ENCODE measurements at regions not wholly inside any gene's neighbourhood (a gene's known extent, or its start where the extent isn't known, plus 50 kb on each side); places are given as distances from the start of the nearest gene placed in this dataset.
"Not testable (repeated sequence)": the region's sequence is repeated elsewhere in the genome, so short reads cannot be mapped to it uniquely, and the experiment has no call there.

- DNase-seq, result no peak
Measured at GRCh38 chr19:32063601-32064000, 281.8 kb upstream of the ZNF507 start.

DNA sequence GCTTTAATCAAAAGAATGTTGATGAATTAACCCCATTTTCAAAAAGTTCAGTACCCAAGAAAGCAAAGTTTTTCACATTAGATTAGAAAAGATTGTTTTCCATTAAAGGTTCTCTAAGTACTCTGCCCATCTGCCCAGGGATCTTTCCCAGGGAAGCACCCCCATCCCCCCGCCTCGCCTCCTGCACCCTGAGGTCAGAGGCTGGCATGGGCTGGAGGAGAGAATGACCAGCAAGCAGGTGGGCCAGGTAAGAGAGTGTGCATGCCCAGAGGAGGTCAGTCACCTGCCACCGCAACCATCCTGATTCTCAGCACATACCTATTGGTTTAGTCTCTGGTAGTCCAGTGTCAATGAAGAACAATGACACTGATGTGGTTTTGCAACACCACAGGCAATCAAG, 279.4 kb upstream of the ZNF507 start:
- no peak for DNase-seq

DNA sequence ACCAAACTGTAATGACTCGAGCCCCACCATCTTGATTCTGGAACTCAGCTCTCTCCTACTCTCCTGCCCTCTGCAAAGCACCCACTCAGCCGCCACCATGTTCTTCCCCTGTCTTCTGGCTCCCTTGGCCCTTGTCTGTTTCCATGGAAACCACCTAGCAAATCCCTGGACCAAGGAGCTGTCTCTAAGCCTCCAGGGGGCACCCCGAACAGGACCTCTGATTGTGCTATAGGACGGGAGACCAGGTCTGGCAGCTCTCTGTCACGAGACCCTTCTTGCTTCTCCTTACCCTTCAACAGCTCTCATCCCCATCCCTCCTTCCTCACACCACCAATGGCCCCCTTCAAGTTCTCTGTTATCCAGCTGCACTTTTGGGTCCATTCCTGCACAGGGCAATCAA, 277.7 kb upstream of the ZNF507 start:
- DNase-seq, result no peak

- peak; percentile 5 for DNase-seq
Measured at GRCh38 chr19:32068793-32069192, 276.6 kb upstream of the ZNF507 start.

DNA sequence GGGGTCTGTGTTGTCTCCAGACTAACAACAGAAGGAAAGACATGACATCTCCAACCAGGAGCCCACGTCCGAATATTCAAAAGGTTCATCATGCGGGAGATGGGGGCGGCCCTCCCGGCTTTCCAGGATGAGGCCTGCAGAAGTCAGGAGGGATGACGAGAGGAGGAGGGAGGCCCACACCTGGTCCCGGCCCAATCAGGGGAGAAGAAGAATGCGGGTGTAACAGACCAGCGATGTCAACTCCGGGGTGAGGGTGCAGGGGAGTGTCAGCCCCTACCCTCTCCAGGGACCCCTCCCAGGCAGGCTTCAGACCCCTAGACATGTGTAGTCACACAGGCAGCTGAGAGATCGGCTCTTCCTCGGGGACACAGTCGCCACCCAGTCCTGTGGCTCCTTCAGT, 275.3 kb upstream of the ZNF507 start:
- no peak for DNase-seq

- no peak for DNase-seq
Measured at GRCh38 chr19:32082028-32082427, 263.4 kb upstream of the ZNF507 start.

DNA sequence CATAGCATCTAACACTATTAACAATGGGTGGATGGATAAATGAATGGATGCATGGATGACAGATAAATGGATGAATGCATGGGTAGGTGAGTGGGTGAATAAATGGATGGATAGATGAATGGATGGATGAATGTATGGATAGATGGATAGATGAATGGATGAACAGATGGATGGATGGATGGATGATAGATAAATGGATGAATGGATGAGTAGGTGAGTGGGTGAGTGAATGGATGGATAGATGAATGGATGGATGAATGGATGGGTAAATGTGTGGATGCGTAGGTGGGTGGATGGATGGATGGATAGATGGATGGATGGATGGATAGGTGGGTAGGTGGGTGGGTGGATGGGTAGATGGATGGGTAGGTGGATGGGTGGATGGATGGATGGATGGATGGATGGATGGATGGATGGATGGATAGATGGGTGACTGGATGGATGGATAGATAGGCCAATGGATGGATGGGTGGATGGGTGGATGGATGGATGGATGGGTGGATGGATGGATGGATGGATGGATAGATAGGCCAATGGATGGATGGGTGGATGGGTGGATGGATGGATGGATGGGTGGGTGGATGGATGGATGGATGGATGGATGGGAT, 260.6 kb upstream of the ZNF507 start:
- DNase-seq, result not testable (repeated sequence)

GRCh38 chr19:32091241-32091640, 254.2 kb upstream of the ZNF507 start:
- DNase-seq, result no peak

- no peak for DNase-seq
Measured at GRCh38 chr19:32097011-32097410, 248.4 kb upstream of the ZNF507 start.

- no peak for DNase-seq
Measured at GRCh38 chr19:32097620-32098019, 247.8 kb upstream of the ZNF507 start.

- no peak for DNase-seq
Measured at GRCh38 chr19:32098968-32099367, 246.4 kb upstream of the ZNF507 start.

DNA sequence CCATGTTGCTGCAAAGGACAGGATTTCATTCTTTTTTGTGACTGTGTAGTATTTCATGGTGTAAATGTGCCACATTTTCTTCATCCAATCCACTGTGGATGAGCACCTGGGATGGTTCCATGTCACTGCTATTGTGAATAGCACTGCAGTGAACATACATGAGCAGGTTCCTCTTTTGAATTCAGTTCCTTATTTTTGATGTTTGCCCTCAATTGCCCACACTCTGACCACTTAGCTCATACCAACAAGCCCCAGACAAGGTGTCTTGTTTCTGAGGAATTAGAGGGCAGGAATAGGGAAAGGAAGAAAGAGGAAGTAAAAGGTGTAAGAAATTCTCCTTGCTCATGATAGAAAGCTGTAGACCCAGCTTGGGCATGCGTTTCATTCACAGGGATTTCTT, 244.2 kb upstream of the ZNF507 start:
- DNase-seq, result no peak

DNA sequence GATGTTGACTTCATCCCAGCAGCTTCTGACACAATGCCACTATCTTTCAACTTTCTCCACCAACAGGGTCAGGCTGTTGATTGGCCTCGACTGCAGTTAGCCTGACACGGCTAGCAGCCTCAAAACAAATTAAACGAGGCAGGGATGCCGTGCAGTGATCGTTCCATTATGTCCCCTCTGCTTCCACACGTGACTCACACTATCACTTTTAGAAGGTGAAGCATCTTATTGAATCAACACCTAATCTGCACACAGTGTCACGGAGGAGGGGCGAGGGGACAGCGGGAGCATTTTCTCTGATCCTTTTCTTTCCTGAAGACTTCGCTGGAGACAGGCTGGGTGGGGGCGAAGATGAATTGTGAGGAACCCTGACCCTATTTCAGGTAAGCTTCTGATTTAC, 241.9 kb upstream of the ZNF507 start:
- DNase-seq, result no peak

GRCh38 chr19:32104153-32104849, 241.1 kb upstream of the ZNF507 start:
- DNase-seq, result peak; percentile 28

- DNase-seq, result no peak
Measured at GRCh38 chr19:32104850-32105235, 240.6 kb upstream of the ZNF507 start.

DNA sequence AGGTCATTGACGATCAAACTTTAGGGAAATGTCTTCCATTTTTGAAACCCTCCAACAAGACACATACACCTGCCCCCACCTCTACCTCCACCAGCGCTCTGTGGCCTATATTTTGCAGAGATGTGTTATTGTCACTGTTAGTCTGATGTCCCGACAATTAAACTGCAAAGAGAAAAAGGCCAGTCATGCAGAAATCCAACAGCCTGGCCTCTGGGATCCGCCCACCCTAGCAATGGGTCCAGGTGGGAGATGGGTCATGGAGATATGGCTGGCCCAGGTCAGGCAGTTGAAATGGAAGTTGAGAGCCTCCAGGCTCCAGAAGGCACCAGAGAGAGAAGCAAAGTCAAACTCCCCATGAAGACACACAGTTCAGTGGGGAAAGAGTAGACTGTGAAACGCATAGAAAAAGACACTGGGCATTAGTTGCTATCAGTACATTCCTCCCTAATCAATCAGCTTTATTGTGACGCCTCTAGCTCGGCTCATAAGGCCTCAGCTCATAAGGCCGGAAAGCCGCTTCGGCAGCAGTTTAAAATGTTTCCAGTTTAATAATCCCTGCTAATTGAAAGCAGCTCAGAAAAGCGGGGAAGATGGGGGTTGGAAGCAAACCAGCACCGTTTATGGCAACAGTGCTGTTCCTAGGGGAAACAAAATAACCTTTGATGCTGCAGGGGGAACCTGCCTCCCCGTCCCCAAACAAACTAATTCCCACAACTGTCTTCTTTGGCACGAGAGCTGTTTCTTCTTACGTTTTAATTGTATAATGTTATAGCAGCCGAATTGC, 239.7 kb upstream of the ZNF507 start:
- peak; percentile 3 for DNase-seq

DNA sequence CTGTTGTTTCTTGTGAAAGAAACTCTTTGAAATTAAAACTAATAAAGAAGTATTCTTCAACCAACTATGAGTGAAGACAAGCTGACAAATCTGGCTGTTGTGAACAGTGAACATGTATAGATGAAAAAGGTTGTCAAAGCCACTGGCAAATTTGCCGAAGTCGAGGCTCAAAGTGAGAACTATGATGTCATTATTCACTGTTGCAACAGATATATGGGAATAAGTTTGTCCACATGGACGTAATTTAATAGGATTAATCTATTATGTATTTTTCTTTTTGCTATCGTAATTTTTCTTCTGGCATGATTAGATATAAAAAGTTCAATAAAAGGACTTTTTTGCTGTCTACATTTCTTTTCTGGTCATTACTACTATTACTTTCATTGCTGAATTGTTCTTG, 223.2 kb upstream of the ZNF507 start:
- no peak for DNase-seq

DNA sequence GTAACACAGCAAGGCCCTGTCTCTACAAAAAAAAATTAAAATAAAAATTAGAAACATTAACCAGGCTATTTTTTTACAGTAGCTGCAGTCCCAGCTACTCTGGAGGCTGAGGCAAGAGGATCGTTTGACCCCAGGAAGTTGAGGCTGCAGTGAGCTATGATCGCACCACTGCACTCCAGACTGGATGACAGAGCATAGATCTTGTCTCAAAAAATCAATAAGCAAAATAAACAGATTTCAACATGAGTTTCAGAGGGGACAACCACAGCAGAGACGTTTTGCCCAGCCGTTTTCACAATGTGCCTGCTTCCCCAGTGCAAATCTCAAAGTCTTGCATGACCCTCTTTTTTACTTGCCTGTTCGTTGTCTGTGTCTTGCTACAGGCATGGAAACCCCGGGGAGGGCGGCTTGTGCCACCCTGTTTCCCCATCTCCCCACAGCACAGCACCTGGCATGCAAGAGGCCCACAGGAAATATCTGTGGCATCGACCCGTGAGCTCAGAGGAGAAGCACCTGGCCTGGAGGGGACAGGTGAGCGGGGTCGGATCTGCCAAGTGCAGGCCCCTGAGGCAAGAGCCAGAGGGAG, 222.0 kb upstream of the ZNF507 start:
- DNase-seq, result no peak

GRCh38 chr19:32124585-32124984, 220.8 kb upstream of the ZNF507 start:
- no peak for DNase-seq

- DNase-seq, result no peak
Measured at GRCh38 chr19:32129141-32129540, 216.3 kb upstream of the ZNF507 start.

GRCh38 chr19:32130332-32130731, 215.1 kb upstream of the ZNF507 start:
- DNase-seq, result no peak

DNA sequence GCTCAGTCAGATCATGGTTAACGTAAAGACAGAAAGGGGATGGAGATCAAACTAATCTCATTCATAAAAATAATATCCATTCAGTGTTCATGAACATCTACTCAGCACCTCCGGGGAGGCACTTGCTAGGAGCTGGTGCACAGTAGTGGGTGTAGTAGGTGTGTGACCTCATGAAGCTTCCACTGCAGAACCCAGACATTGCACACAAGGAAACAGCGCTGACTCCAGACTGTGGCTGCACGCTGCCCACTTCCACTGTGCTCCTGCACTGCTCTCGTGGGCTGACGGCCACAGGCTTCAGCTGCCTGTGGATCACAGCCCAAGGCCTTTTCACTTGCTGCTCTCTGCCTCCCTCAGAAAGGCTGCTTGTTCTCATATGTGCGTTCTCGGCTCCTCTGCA, 214.4 kb upstream of the ZNF507 start:
- no peak for DNase-seq

DNA sequence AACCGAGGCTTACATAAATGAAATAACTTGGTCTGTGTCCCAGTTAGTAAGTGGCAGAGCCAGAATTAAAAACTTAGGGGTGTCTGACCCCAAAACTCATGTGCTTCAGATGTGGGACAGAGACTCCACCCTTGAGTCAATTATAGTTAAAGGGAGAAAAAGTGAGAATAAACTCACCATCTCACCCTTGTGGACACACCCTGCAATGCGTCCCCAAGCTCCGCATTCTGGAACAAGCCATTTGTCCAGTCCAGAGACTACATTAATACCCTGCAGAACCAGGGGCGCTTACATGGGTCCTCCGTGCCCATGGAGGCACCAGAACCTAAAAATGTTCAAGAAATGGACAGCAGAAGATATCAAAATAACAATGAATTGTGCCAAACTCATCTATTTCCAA, 207.0 kb upstream of the ZNF507 start:
- DNase-seq, result no peak
